PC-9 (cell line): ENCODE measurements at regions not wholly inside any gene's neighbourhood (a gene's known extent, or its start where the extent isn't known, plus 50 kb on each side); places are given as distances from the start of the nearest gene placed in this dataset.
"Not testable (repeated sequence)": the region's sequence is repeated elsewhere in the genome, so short reads cannot be mapped to it uniquely, and the experiment has no call there.

Experiments
- CTCF ChIP-seq: fragments of 200-600 bp; sonication (generic); conservative IDR thresholded peaks from 2 replicates; pipeline ENCODE4 v1.6.1; 2017; ENCODE audit warnings: mixed run types, antibody characterized with exemption, mild to moderate bottlenecking, moderate library complexity
- EZH2 ChIP-seq: fragments of 200-600 bp; sonication (generic); IDR thresholded peaks from 2 replicates; pipeline ENCODE4 v1.8.0; 2017; ENCODE audit warnings: antibody characterized with exemption, low read depth

DNA sequence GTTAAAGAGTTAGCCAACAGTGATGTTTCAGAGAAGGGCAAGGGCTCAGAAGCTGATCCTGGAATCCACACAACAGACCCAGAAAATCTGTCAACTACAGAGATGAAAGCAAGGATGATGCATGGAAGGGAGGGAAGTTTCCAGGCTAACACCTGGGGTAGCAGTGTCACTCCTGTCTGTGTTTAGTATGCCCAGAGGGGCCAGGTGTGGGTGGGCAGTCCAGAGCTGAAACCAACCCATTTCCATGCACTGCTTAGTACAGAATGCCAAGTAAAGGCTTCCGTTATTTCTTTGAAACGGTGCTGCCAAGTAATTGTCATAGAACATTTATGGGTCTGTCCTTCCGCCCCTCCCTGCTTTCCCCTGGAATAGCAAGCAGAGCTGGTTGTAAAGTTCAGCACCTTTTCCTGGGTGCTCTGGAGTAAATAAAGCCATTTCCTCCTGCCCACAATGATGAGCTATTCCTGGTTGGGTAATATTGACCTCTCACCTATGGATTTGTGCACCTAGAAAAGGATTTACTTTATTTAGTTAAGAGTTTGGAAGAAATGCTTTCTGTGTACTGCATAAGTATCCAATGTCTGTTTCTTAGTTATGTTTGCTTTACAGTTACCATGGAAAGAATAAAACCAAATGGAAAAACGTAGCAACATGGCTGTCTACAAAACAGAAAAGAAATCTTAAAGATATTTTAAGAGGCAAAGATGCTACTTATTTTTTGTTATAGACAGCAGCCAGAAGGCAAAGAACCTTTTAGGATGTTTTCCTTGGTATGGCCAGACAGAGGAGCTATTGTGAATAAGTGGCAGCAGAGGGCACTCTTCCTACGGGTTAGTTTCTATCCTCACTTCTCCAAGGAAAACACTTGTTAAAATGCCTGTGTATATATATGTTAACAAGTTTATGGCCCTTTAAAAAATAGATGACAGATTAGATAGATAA, 71.7 kb downstream of the PRR15 start:
- TF ChIP-seq CTCF: peak; percentile 90
- not testable (repeated sequence) for TF ChIP-seq EZH2
